GM12878 (cell line): ENCODE measurements at regions not wholly inside any gene's neighbourhood (a gene's known extent, or its start where the extent isn't known, plus 50 kb on each side); places are given as distances from the start of the nearest gene placed in this dataset.

Experiments used
- ATAC-seq: fragments of 200-7000 bp; cut with Tn5 transposase; 3 replicates; pipeline ENCODE4 v1.9.1; 2020; ENCODE audit warnings: mild to moderate bottlenecking, moderate library complexity
- BruUV-seq: library from RNA; stranded (reverse); fragments of 400-500 nt; replicated peaks from 2 replicates; lab custom pipeline; 2021; lab: Mats Ljungman, UMichigan
- CTCF ChIA-PET: fragments of 300-600 bp; sonication (Branson Sonifier 250); formaldehyde crosslinking; extraction: SDS; loops from one replicate; lab custom pipeline; 2021; ENCODE audit warnings: inconsistent platforms; lab: Yijun Ruan, JAX
- POLR2A ChIA-PET: fragments of 350-600 bp; formaldehyde crosslinking; extraction: SDS; loops from one replicate; lab custom pipeline; 2021; ENCODE audit warnings: inconsistent platforms; lab: Charles Lee
- RAD21 ChIA-PET: fragments of 300-600 bp; sonication (Branson Sonifier 250); formaldehyde crosslinking; loops from one replicate; lab custom pipeline; 2023; ENCODE audit warnings: antibody characterized with exemption; ENCODE audit not compliant: unreplicated experiment; lab: Charles Lee
- SMC1A ChIA-PET: fragments of 300-600 bp; sonication (Branson Sonifier 250); formaldehyde crosslinking; loops from one replicate; lab custom pipeline; 2023; ENCODE audit not compliant: unreplicated experiment, uncharacterized antibody; lab: Charles Lee
- DNase-seq: peaks from one replicate; pipeline ENCODE4 v3.0.0-alpha.2; 2011; ENCODE audit warnings: low read depth, low spot score
- FAIRE-seq: peaks from 3 replicates; lab custom pipeline; 2011; peaks lifted over from hg19 to GRCh38; lab: Jason Lieb, UNC
- H2AFZ ChIP-seq: 2 replicates; pipeline ENCODE4 v1.6.0; 2011; ENCODE audit warnings: low read depth, low read length, control low read depth; ENCODE audit not compliant: control insufficient read depth
- H3K27ac ChIP-seq: 2 replicates; pipeline ENCODE4 v1.5.1; 2011; ENCODE audit warnings: control low read depth; ENCODE audit not compliant: control insufficient read depth, insufficient read depth
- H3K27me3 ChIP-seq, 2 experiments: replicated peaks in 1 of 2; 2 replicates each; pipeline versions ENCODE4 v1.6.0 to v1.6.1; 2011; ENCODE audit warnings: low read length in 1 of 2; ENCODE audit not compliant: control insufficient read depth in 2 of 2, insufficient read depth in 2 of 2
- H3K36me3 ChIP-seq, 2 experiments: 2 replicates each; pipeline ENCODE4 v1.5.1; 2011; ENCODE audit warnings: low read length in 1 of 2; ENCODE audit not compliant: control insufficient read depth in 2 of 2, insufficient read depth in 2 of 2
- H3K4me1 ChIP-seq: 2 replicates; pipeline ENCODE4 v1.6.1; 2011; ENCODE audit warnings: mild to moderate bottlenecking, low read length, moderate library complexity, mixed read lengths; ENCODE audit not compliant: control insufficient read depth, insufficient read depth
- H3K4me2 ChIP-seq: 2 replicates; pipeline ENCODE4 v1.6.0; 2011; ENCODE audit warnings: control low read depth; ENCODE audit not compliant: control insufficient read depth, insufficient read depth
- H3K4me3 ChIP-seq: fragments of 200-600 bp; sonication (generic); 2 replicates; pipeline ENCODE4 v1.5.1; 2016
- H3K79me2 ChIP-seq: 2 replicates; pipeline ENCODE4 v1.6.0; 2011; ENCODE audit warnings: low read length; ENCODE audit not compliant: control insufficient read depth, insufficient read depth
- H3K9ac ChIP-seq: 2 replicates; pipeline ENCODE4 v1.8.0; 2011; ENCODE audit warnings: low read length, control low read depth, mixed read lengths; ENCODE audit not compliant: control insufficient read depth, insufficient read depth
- H3K9me3 ChIP-seq: replicated peaks from 3 replicates; pipeline ENCODE4 v1.5.1; 2011; ENCODE audit warnings: mild to moderate bottlenecking, low read length; ENCODE audit not compliant: control insufficient read depth, insufficient read depth
- H4K20me1 ChIP-seq: 2 replicates; pipeline ENCODE4 v1.6.0; 2011; ENCODE audit not compliant: control insufficient read depth, insufficient read depth
- BMI1 ChIP-seq: fragments of 450-650 bp; IDR thresholded peaks from 2 replicates; pipeline ENCODE4 v1.6.1; 2016; ENCODE audit warnings: mild to moderate bottlenecking, moderate library complexity, borderline replicate concordance
- CHD1 ChIP-seq: IDR thresholded peaks from 2 replicates; pipeline ENCODE4 v1.6.1; 2012; ENCODE audit warnings: low read depth, low read length, improper control_type of control experiment
- CREB1 ChIP-seq: IDR thresholded peaks from 2 replicates; pipeline ENCODE4 v1.6.1; 2012; ENCODE audit warnings: low read depth, mild to moderate bottlenecking, inconsistent platforms
- EED ChIP-seq: sonication (generic); IDR thresholded peaks from 2 replicates; pipeline ENCODE4 v1.6.1; 2016; ENCODE audit warnings: antibody characterized with exemption, low read depth
- GATAD2B ChIP-seq: fragments of 450-650 bp; conservative IDR thresholded peaks from 2 replicates; pipeline ENCODE4 v1.6.1; 2017; ENCODE audit warnings: low read depth, mild to moderate bottlenecking, moderate library complexity
- IKZF1 ChIP-seq: fragments of 450-650 bp; conservative IDR thresholded peaks from 2 replicates; pipeline ENCODE4 v1.6.1; 2017; ENCODE audit warnings: antibody characterized with exemption, mild to moderate bottlenecking
- MTA2 ChIP-seq: fragments of 450-650 bp; IDR thresholded peaks from 2 replicates; pipeline ENCODE4 v1.6.1; 2016; ENCODE audit warnings: low read depth, mild to moderate bottlenecking, moderate library complexity
- MTA3 ChIP-seq: IDR thresholded peaks from 2 replicates; pipeline ENCODE4 v1.6.1; 2012; ENCODE audit warnings: low read length, inconsistent platforms, borderline replicate concordance
- NFIC ChIP-seq: IDR thresholded peaks from 2 replicates; pipeline ENCODE4 v1.6.1; 2012; ENCODE audit warnings: low read depth, mild to moderate bottlenecking, inconsistent platforms, low read length, moderate library complexity
- NRF1 ChIP-seq: conservative IDR thresholded peaks from 2 replicates; pipeline ENCODE4 v1.6.1; 2011; ENCODE audit warnings: mild to moderate bottlenecking, low read depth, low read length, improper control_type of control experiment
- POU2F2 ChIP-seq: IDR thresholded peaks from 3 replicates; pipeline ENCODE4 v1.6.1; 2011; ENCODE audit warnings: low read depth, mild to moderate bottlenecking, low read length, borderline replicate concordance
- WRNIP1 ChIP-seq: IDR thresholded peaks from 2 replicates; pipeline ENCODE4 v1.6.1; 2011; ENCODE audit warnings: low read depth, low read length, improper control_type of control experiment, borderline replicate concordance
- ZNF24 ChIP-seq: fragments of 450-650 bp; IDR thresholded peaks from 2 replicates; pipeline ENCODE4 v1.6.1; 2017; ENCODE audit warnings: antibody characterized with exemption, mild to moderate bottlenecking
- WGBS: methylation state at CpG from one replicate; pipeline ENCODE4 v1.1.6; 2016; ENCODE audit warnings: low lambda C conversion rate; ENCODE audit not compliant: insufficient replicate concordance, insufficient coverage; ENCODE audit errors: missing lambda C conversion rate; 5-methylcytosine and 5-hydroxymethylcytosine counted together
- in situ Hi-C: fragments of 300-500 bp; cut with MboI; formaldehyde crosslinking; loops from 9 replicates; pipeline ENCODE4 v1.14.3; 2018; ENCODE audit warnings: mixed read lengths
- intact Hi-C: fragments of 100-400 bp; cut with micrococcal nuclease; formaldehyde crosslinking; loops from one replicate; pipeline ENCODE4 v1.14.2; 2022; ENCODE audit not compliant: unreplicated experiment
- TF ChIP-seq, protein P1 (sequence below): IDR thresholded peaks from 2 replicates; pipeline ENCODE4 v1.6.1; 2012; ENCODE audit warnings: low read depth, low read length, improper control_type of control experiment
- TF ChIP-seq, protein P2 (sequence below): fragments of 450-650 bp; IDR thresholded peaks from 2 replicates; pipeline ENCODE4 v1.6.1; 2017; ENCODE audit warnings: low read depth, mild to moderate bottlenecking, moderate library complexity

DNA sequence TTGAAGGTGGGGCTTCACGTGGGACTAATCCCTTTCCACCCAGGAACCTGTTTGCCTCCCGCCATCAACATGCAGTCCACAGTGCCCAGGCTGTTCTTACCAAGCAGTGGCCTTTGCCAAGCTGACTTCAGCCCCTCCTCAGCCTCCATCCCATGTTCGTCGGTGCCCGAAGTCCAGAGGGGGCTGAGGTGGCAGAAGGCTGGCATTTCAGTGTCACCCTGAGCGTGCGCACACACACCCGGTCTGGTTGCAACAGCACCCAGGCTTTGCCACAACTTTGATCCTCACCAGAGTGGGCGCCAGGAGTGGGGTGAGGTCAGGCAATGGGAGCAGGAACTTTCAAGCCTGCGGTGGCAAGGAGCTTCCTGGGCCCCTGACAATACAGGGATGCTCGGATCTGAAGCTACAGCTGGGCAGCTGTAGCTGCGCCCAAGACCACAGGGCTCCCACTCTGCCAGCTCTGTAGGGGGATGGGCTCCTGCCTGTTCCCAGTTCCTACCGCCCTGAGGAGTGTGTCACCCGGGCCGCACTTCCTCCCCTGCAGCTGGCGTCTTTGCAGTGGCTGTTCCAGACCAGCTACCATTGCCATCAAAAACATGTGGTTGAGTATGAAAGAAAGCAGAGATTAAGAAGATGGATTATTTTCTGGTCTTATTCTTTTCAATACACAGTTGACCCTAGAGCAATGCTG is 428.0 kb downstream of the EPHA5 start:
- FAIRE-seq (no peak), ATAC-seq (no peak), DNase-seq (no peak)
- 40% methylated on average over 16 of the region's 16 CpGs for WGBS
- H3K4me2 ChIP-seq, result no peak overlapping the region
- H3K9ac ChIP-seq, result no peak overlapping the region
- ChIA-PET POLR2A (no interaction called here), RAD21 (no interaction called here), CTCF (interaction anchor here (0.5 kb wide), 1 partner anchor 13 kb away, joined by 3 read pairs; no protein-coding TSS in a partner anchor), SMC1A (no interaction called here)
- no peak overlapping the region for H3K27ac ChIP-seq
- H2AFZ ChIP-seq, result no peak overlapping the region
- BruUV-seq, result no TSS peak
- in situ Hi-C loops (no loop called here), intact Hi-C loops (no loop called here)
- H3K36me3 ChIP-seq, result no peaks in the 10 kb centered on the region
- no peaks in the 10 kb centered on the region for H3K4me1 ChIP-seq
- TF ChIP-seq ZNF24 (no peak), CREB1 (no peak), IKZF1 (no peak), MTA3 (no peak)
- H3K9me3 ChIP-seq, result no peaks in the 10 kb centered on the region
- H4K20me1 ChIP-seq, result no peaks in the 10 kb centered on the region
- no peaks in the 10 kb centered on the region for H3K79me2 ChIP-seq
- no peaks in the 10 kb centered on the region for H3K27me3 ChIP-seq
- no peak overlapping the region for H3K4me3 ChIP-seq

DNA sequence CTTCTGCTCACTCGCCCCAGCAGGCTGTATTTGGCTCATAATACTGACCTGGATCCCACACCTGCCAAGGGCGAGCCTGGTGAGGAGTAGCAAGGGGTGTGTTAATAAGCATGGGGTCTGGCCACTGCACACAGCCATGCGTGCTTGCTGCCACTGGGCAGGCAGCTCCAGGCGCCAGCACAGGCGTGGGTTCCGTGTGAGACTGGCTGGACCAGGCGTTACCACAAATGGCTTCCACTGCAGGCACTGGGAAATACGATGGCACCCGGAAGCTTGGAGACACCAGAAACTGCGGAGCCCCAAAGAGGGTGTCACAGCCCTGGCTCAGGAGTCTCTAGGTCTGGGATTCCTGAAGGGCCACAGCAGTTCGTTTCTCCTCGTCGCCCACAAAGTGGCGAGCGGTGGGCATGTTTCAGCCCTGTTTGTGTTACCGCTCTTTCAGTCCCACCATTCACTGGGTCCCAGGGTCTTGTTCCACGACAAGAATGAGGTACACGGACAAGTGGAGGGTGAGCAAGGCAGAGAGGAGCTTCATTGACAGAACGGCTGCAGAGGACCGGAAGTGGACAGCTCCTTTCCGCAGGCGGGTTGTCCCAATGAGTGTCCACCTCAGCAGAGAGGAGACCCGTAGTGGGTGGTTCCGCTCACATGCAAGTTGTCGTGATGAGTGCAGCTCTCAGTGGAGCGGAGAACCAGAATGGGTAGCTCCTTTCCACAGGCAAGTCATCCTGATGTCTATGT is 428.9 kb downstream of the EPHA5 start:
- intact Hi-C loops, result no loop called here

More for the DNA sequence above, 428.9 kb downstream of the EPHA5 start:
- H3K4me2 ChIP-seq, result no peak overlapping the region
- no peaks in the 10 kb centered on the region for H3K36me3 ChIP-seq
- BruUV-seq, result no TSS peak
- no peaks in the 10 kb centered on the region for H3K9me3 ChIP-seq
- WGBS, result 53% methylated on average over 26 of the region's 26 CpGs
- in situ Hi-C loops, result no loop called here
- SMC1A ChIA-PET, result no interaction called here
- RAD21 ChIA-PET, result no interaction called here
- no peaks in the 10 kb centered on the region for H4K20me1 ChIP-seq
- POLR2A ChIA-PET, result no interaction called here
- H3K79me2 ChIP-seq, result no peaks in the 10 kb centered on the region
- CTCF ChIA-PET, result no interaction called here
- H3K4me1 ChIP-seq, result no peaks in the 10 kb centered on the region
- DNase-seq, result no peak
- no peaks in the 10 kb centered on the region for H3K27me3 ChIP-seq
- H3K27ac ChIP-seq, result no peak overlapping the region
- TF ChIP-seq NFIC, result no peak
- no peak for TF ChIP-seq POU2F2
- no peak for TF ChIP-seq CHD1
- TF ChIP-seq EED, result no peak
- TF ChIP-seq, protein P1, sequence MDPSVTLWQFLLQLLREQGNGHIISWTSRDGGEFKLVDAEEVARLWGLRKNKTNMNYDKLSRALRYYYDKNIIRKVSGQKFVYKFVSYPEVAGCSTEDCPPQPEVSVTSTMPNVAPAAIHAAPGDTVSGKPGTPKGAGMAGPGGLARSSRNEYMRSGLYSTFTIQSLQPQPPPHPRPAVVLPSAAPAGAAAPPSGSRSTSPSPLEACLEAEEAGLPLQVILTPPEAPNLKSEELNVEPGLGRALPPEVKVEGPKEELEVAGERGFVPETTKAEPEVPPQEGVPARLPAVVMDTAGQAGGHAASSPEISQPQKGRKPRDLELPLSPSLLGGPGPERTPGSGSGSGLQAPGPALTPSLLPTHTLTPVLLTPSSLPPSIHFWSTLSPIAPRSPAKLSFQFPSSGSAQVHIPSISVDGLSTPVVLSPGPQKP, result no peak
- no peak for TF ChIP-seq MTA2
- no peak for TF ChIP-seq GATAD2B
- TF ChIP-seq BMI1, result no peak
- TF ChIP-seq WRNIP1, result no peak
- no peak for TF ChIP-seq NRF1
- TF ChIP-seq, protein P2, sequence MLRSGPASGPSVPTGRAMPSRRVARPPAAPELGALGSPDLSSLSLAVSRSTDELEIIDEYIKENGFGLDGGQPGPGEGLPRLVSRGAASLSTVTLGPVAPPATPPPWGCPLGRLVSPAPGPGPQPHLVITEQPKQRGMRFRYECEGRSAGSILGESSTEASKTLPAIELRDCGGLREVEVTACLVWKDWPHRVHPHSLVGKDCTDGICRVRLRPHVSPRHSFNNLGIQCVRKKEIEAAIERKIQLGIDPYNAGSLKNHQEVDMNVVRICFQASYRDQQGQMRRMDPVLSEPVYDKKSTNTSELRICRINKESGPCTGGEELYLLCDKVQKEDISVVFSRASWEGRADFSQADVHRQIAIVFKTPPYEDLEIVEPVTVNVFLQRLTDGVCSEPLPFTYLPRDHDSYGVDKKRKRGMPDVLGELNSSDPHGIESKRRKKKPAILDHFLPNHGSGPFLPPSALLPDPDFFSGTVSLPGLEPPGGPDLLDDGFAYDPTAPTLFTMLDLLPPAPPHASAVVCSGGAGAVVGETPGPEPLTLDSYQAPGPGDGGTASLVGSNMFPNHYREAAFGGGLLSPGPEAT, result no peak
- TF ChIP-seq, all 136 proteins: peak for 0
- no peak for ATAC-seq
- H3K4me3 ChIP-seq, result no peak overlapping the region
- H2AFZ ChIP-seq, result no peak overlapping the region
- FAIRE-seq, result no peak
- H3K9ac ChIP-seq, result no peak overlapping the region
